Neural cell (in vitro differentiated cells): ENCODE measurements at regions not wholly inside any gene's neighbourhood (a gene's known extent, or its start where the extent isn't known, plus 50 kb on each side); places are given as distances from the start of the nearest gene placed in this dataset.
"Not testable (repeated sequence)": the region's sequence is repeated elsewhere in the genome, so short reads cannot be mapped to it uniquely, and the experiment has no call there.

Source experiments
- H2AFZ ChIP-seq: fragments of 200-600, 300-800 bp; sonication (generic), shearing (Covaris generic); 2 replicates; pipeline ENCODE4 v1.6.0; 2014; ENCODE audit warnings: low read depth, mild to moderate bottlenecking, antibody characterized with exemption, low read length, moderate library complexity
- H3F3A ChIP-seq: fragments of 200-600 bp; shearing (Covaris generic); 2 replicates; pipeline ENCODE4 v1.6.1; 2016; ENCODE audit warnings: mild to moderate bottlenecking, moderate library complexity, mixed read lengths, antibody characterized with exemption, low read length; ENCODE audit not compliant: insufficient read depth, poor library complexity, severe bottlenecking
- H3K27ac ChIP-seq: fragments of 200-600, 300-800 bp; sonication (generic), shearing (Covaris generic); 2 replicates; pipeline ENCODE4 v1.5.1; 2014; ENCODE audit warnings: mild to moderate bottlenecking, low read length, moderate library complexity
- H3K27me3 ChIP-seq: fragments of 300-800, 200-600 bp; sonication (generic), shearing (Covaris generic); 2 replicates; pipeline ENCODE4 v1.6.0; 2014; ENCODE audit warnings: mild to moderate bottlenecking, low read depth, low read length, moderate library complexity; ENCODE audit not compliant: insufficient read depth
- H3K36me3 ChIP-seq: fragments of 300-800, 200-600 bp; sonication (generic), shearing (Covaris generic); 2 replicates; pipeline ENCODE4 v1.5.1; 2014; ENCODE audit warnings: mild to moderate bottlenecking, antibody characterized with exemption, low read length, moderate library complexity; ENCODE audit not compliant: insufficient read depth
- H3K4me2 ChIP-seq: fragments of 300-800, 200-600 bp; sonication (generic), shearing (Covaris generic); 2 replicates; pipeline ENCODE4 v1.6.0; 2014; ENCODE audit warnings: mild to moderate bottlenecking, low read length
- H3K4me3 ChIP-seq: fragments of 300-800, 200-600 bp; sonication (generic), shearing (Covaris generic); 2 replicates; pipeline ENCODE4 v1.5.1; 2014; ENCODE audit warnings: mild to moderate bottlenecking, low read length, moderate library complexity
- H3K79me2 ChIP-seq: fragments of 200-600 bp; shearing (Covaris generic); replicated peaks from 2 replicates; pipeline ENCODE4 v1.6.0; 2014; ENCODE audit warnings: mild to moderate bottlenecking, low read length, moderate library complexity; ENCODE audit not compliant: insufficient read depth
- H3K9ac ChIP-seq: fragments of 300-800, 200-600 bp; sonication (generic), shearing (Covaris generic); 2 replicates; pipeline ENCODE4 v1.6.1; 2016; ENCODE audit warnings: mild to moderate bottlenecking, low read length, mixed read lengths
- H3K9me2 ChIP-seq: fragments of 200-600 bp; shearing (Covaris generic); 2 replicates; pipeline ENCODE4 v1.6.1; 2016; ENCODE audit warnings: mild to moderate bottlenecking, low read length, mixed read lengths; ENCODE audit not compliant: insufficient read depth
- H3K9me3 ChIP-seq: fragments of 200-600, 300-800 bp; sonication (generic), shearing (Covaris generic); 2 replicates; pipeline ENCODE4 v1.6.1; 2016; ENCODE audit warnings: mild to moderate bottlenecking, mixed run types, low read length, moderate library complexity, mixed read lengths
- H4K20me1 ChIP-seq: fragments of 200-600 bp; shearing (Covaris generic); 2 replicates; pipeline ENCODE4 v1.6.1; 2016; ENCODE audit warnings: mild to moderate bottlenecking, mixed run types; ENCODE audit not compliant: insufficient read depth
- EP300 ChIP-seq: fragments of 450-650 bp; conservative IDR thresholded peaks from 2 replicates; pipeline ENCODE4 v1.6.1; 2014; ENCODE audit warnings: antibody characterized with exemption, mild to moderate bottlenecking, moderate library complexity; ENCODE audit not compliant: poor library complexity, severe bottlenecking
- EZH2 ChIP-seq: fragments of 200-600, 300-800 bp; shearing (Covaris generic), sonication (generic); IDR thresholded peaks from 2 replicates; pipeline ENCODE4 v1.6.1; 2014; ENCODE audit warnings: antibody characterized with exemption, low read length, borderline replicate concordance, mild to moderate bottlenecking; ENCODE audit not compliant: insufficient read depth, poor library complexity, severe bottlenecking
- MXI1 ChIP-seq: fragments of 450-650 bp; conservative IDR thresholded peaks from 2 replicates; pipeline ENCODE4 v1.6.1; 2014; ENCODE audit warnings: antibody characterized with exemption, mild to moderate bottlenecking; ENCODE audit not compliant: poor library complexity, severe bottlenecking
- POLR2AphosphoS5 ChIP-seq: IDR thresholded peaks from 2 replicates; pipeline ENCODE4 v1.6.1; 2012
- RAD21 ChIP-seq: fragments of 450-650 bp; conservative IDR thresholded peaks from 2 replicates; pipeline ENCODE4 v1.6.1; 2014; ENCODE audit warnings: antibody characterized with exemption, mild to moderate bottlenecking, moderate library complexity
- REST ChIP-seq: IDR thresholded peaks from 2 replicates; pipeline ENCODE4 v1.6.1; 2012; ENCODE audit warnings: borderline replicate concordance
- SMC3 ChIP-seq: fragments of 450-650 bp; conservative IDR thresholded peaks from 2 replicates; pipeline ENCODE4 v1.6.1; 2014; ENCODE audit warnings: antibody characterized with exemption, mild to moderate bottlenecking, moderate library complexity; ENCODE audit not compliant: poor library complexity
- TAF1 ChIP-seq: IDR thresholded peaks from 2 replicates; pipeline ENCODE4 v1.6.1; 2012; ENCODE audit warnings: low read depth
- TF ChIP-seq, protein P1 (sequence below): fragments of 450-650 bp; IDR thresholded peaks from 2 replicates; pipeline ENCODE4 v1.5.1; 2014; ENCODE audit warnings: antibody characterized with exemption, mild to moderate bottlenecking, moderate library complexity; ENCODE audit not compliant: poor library complexity, severe bottlenecking

DNA sequence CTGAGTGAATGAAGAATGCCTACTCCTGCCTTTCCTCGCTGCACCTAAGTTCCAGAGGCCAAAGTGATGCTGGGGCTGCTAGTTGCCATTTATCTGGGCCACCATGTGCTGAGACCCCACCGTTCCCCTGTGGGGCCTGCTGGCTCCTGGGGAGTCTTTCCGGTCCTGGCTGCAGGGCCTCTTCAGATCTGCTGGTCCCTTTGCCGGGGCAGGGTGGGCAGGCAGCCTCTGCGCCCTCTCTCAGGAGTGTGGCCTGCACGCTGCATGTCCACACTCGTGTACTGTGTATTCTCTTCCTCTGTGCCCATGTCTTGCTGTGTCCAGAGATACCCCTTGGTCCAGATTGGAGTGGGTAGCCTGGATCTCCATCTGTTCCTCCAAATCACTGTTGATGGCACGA is 151.8 kb upstream of the MED13 start:
- H3K4me2 ChIP-seq = no peak overlapping the region
- no peaks in the 10 kb centered on the region for H3F3A ChIP-seq
- TF ChIP-seq EP300 = no peak

DNA sequence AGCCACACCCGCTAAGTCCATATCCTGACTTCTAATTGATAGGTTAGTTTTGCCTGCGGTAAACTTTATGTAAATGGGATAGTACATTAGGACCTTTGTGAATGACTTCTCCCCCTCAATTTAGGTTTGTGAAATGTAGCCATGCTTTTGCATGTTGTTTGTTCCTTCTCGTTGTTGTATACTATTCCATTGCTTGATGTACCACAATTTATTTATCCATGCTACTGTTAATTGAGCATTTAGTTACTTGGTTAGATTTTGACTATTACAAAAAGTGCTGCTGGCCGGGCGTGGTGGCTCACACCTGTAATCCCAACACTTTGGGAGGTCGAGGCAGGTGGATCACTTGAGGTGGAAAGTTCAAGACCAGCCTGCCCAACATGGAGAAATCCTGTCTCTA is 150.8 kb upstream of the MED13 start:
- not testable (repeated sequence) for H3K4me2 ChIP-seq, H2AFZ ChIP-seq, H3K27ac ChIP-seq, H3K9me3 ChIP-seq, H3K36me3 ChIP-seq, H3K27me3 ChIP-seq, H3K4me3 ChIP-seq, H3F3A ChIP-seq, H3K79me2 ChIP-seq, H4K20me1 ChIP-seq, H3K9me2 ChIP-seq, H3K9ac ChIP-seq

More for the DNA sequence above, 151.8 kb upstream of the MED13 start:
- H3K4me3 ChIP-seq = no peak overlapping the region
- no peak overlapping the region for H2AFZ ChIP-seq
- no peaks in the 10 kb centered on the region for H3K9me3 ChIP-seq
- no peaks in the 10 kb centered on the region for H3K36me3 ChIP-seq
- H3K9me2 ChIP-seq = no peaks in the 10 kb centered on the region
- H3K27ac ChIP-seq = no peak overlapping the region
- no peaks in the 10 kb centered on the region for H4K20me1 ChIP-seq
- H3K9ac ChIP-seq = no peak overlapping the region
- H3K27me3 ChIP-seq = no peaks in the 10 kb centered on the region
- no peaks in the 10 kb centered on the region for H3K79me2 ChIP-seq

DNA sequence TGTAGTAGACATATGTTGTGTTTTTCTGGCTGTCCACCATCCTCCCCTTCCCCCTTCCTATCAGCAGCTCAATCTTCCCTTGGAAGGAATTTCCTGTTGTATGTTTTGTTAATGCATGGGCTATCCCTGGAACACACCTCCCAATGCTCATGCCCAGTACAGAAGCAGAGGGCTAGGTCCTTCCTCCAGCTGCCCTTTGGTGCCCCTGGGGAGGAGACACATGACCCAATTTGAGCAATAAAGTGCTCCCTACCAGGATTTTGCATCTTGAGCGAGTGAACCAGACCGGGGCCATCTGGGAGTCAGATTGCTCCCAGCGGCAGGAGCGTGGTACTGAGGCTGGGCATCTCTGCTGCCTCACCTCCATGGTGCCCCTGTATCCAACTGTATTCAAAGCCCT is 141.5 kb upstream of the MED13 start:
- H3K9me2 ChIP-seq = no peaks in the 10 kb centered on the region
- H3F3A ChIP-seq = no peaks in the 10 kb centered on the region
- no peak overlapping the region for H3K9ac ChIP-seq
- H3K9me3 ChIP-seq = no peaks in the 10 kb centered on the region
- no peaks in the 10 kb centered on the region for H3K36me3 ChIP-seq
- H4K20me1 ChIP-seq = no peaks in the 10 kb centered on the region
- no peak overlapping the region for H3K27ac ChIP-seq
- no peaks in the 10 kb centered on the region for H3K27me3 ChIP-seq
- H3K4me3 ChIP-seq = no peak overlapping the region
- no peaks in the 10 kb centered on the region for H3K79me2 ChIP-seq
- H2AFZ ChIP-seq = no peak overlapping the region
- H3K4me2 ChIP-seq = no peak overlapping the region
- TF ChIP-seq EP300 = no peak
- TF ChIP-seq MXI1 = no peak
- no peak for TF ChIP-seq REST
- no peak for TF ChIP-seq POLR2AphosphoS5
- TF ChIP-seq, protein P1, sequence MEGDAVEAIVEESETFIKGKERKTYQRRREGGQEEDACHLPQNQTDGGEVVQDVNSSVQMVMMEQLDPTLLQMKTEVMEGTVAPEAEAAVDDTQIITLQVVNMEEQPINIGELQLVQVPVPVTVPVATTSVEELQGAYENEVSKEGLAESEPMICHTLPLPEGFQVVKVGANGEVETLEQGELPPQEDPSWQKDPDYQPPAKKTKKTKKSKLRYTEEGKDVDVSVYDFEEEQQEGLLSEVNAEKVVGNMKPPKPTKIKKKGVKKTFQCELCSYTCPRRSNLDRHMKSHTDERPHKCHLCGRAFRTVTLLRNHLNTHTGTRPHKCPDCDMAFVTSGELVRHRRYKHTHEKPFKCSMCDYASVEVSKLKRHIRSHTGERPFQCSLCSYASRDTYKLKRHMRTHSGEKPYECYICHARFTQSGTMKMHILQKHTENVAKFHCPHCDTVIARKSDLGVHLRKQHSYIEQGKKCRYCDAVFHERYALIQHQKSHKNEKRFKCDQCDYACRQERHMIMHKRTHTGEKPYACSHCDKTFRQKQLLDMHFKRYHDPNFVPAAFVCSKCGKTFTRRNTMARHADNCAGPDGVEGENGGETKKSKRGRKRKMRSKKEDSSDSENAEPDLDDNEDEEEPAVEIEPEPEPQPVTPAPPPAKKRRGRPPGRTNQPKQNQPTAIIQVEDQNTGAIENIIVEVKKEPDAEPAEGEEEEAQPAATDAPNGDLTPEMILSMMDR = no peak
- no peak for TF ChIP-seq TAF1
- TF ChIP-seq RAD21 = no peak
- no peak for TF ChIP-seq EZH2
- no peak for TF ChIP-seq SMC3

GRCh38 chr17:62197156-62197555 is 132.1 kb upstream of the MED13 start:
- H3K9me2 ChIP-seq, H3K36me3 ChIP-seq, H3K27me3 ChIP-seq, H3K27ac ChIP-seq, H3K79me2 ChIP-seq, H3K4me3 ChIP-seq, H3K9ac ChIP-seq, H4K20me1 ChIP-seq, H3K9me3 ChIP-seq, H3K4me2 ChIP-seq, H2AFZ ChIP-seq, H3F3A ChIP-seq: not testable (repeated sequence)

- H3F3A ChIP-seq, H3K9me3 ChIP-seq, H3K27me3 ChIP-seq, H3K4me2 ChIP-seq, H3K27ac ChIP-seq, H4K20me1 ChIP-seq, H3K9ac ChIP-seq, H3K79me2 ChIP-seq, H2AFZ ChIP-seq, H3K9me2 ChIP-seq, H3K36me3 ChIP-seq, H3K4me3 ChIP-seq: not testable (repeated sequence)
These were observed 131.5 kb upstream of the MED13 start for GRCh38 chr17:62196587-62196986.
